RCC 7860 (cell line): ENCODE measurements at regions not wholly inside any gene's neighbourhood (a gene's known extent, or its start where the extent isn't known, plus 50 kb on each side); places are given as distances from the start of the nearest gene placed in this dataset.
"Not testable (repeated sequence)": the region's sequence is repeated elsewhere in the genome, so short reads cannot be mapped to it uniquely, and the experiment has no call there.

Experiments used
- DNase-seq: peaks from one replicate; pipeline ENCODE4 v3.0.0-alpha.2; 2015; ENCODE audit warnings: low spot score
- FAIRE-seq: peaks from 2 replicates; lab custom pipeline; 2012; peaks lifted over from hg19 to GRCh38; lab: Jason Lieb, UNC

DNA sequence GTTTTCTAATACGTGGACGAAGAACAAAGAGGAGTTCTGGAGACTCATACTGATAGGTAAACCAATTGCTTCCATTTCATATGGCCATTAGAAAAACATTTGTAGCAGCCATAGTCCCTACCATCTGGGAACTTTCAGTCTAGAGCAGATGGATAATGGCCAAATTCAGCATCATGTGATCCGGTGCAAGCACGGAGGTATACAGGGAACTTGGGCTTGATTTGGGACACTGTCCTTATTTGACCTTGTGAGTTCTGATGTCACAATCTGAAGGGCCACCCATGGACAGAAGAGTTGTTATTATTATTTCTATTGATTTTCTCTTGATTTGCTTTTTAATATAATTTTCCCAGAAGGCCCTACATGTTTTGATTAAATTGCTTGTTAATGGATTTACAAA lies 154.6 kb upstream of the ZNF267 start:
- no peak for FAIRE-seq

DNA sequence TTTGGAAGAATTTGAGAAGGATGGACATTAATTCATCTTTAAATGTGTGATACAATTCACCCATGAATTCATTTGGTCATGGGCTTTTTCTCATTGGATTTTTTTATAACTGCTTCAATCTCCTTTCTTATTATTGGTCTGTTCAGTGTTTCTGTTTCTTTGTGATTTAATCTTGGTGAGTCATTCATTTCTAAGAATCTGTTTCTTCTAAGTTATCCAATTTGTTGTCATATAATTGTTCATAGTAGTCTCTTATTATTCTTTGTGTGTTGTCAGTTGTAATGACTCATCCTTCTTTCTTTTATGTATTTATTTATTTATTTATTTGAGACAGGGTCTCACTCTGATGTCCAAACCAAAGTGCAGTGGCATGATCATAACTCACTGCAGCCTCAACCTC lies 146.1 kb upstream of the ZNF267 start:
- DNase-seq, result no peak
- FAIRE-seq, result no peak

More for the DNA sequence above, 154.6 kb upstream of the ZNF267 start:
- no peak for DNase-seq

DNA sequence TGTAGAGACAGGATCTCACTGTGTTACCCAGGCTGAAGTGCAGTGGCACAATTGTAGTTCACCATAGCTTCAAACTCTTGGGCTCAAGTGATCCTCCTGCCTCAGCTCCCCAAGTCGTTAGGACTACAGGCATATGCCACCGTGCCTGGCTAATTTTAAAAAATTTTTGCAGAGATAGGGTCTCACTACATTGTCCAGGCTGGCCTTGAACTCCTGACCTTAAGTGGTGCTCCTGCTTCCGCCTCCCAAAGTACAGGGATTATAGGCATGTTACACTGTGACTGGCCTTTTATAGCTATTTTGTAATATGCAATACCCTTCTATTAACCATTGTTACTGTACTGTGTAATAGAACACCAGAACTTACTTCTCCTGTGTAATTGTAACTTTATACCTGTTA lies 139.3 kb upstream of the ZNF267 start:
- DNase-seq (no peak), FAIRE-seq (no peak)

DNA sequence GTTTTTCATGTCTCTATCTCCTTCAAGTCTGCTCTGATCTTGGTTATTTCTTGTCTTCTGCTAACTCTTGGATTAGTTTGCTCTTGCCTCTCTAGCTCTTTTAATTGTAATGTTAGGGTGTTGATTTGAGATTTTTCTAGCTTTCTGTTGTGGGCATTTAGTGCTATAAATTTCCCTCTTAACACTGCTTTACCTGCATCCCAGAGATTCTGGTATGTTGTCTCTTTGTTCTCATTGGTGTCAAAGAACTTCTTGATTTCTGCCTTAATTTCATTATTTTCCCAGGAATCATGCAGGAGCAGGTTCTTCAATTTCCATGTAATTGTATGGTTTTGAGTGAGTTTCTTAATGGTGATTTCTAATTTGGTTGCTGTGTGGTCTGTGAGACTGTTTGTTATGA lies 128.5 kb upstream of the ZNF267 start:
- not testable (repeated sequence) for FAIRE-seq, DNase-seq

DNA sequence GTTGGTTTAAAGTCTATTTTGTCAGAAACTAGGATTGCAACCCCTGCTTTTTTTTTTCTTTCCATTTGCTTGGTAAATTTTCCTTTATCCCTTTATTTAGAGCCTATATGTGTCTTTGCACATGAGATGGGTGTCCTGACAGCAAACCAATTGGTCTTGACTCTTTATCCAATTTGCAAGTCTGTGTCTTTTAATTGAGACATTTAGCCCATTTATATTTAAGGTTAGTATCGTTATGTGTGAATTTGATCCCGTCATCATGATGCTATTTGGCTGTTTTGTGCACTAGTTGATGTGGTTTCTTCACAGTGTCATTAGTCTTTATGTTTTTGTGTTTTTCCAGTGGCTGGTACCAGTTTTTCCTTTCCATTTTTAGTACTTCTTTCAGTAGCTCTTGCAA lies 127.7 kb upstream of the ZNF267 start:
- no peak for DNase-seq
- no peak for FAIRE-seq

DNA sequence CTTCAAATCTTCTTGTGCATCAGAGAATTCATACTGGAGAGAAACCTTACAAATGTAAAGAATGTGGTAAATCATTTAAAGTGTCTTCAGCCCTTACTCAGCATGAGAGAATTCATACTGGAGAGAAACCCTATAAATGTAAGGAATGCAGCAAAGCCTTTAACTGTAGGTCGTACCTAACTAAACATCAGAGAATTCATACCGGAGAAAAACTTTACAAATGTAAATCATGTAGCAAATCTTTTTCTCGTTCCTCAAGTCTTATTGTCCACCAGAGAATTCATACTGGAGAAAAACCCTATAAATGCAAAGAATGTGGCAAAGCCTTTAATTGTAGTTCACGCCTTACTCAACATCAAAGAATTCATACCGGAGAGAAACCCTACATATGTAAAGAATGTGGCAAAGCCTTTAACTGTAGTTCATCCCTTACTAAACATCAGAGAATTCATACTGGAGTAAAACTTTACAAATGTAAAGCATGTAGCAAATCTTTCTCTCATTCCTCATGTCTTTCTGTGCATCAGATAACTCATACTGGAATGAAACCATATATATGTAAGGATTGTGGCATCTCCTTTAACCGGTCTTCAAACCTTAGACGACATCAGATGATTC lies 118.5 kb upstream of the ZNF267 start:
- no peak for FAIRE-seq
- DNase-seq, result no peak

DNA sequence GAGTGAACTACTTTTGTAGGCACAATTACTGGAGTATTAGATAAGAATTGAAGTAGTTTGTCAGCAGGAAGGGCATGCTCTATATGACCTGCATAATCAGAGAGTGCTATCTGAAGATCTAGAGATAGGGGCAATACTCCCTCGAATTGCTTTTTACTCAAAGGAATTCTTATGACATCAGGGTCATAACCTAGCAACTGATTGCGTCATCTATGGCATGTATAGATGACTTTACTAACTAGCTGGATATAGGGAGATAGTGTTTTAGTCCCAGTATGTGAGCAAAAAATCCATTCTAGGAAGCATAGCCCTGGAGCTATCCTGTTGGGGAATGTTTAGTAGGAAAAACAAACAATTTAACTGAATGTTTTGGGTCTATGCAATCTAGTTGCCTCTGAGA lies 109.5 kb upstream of the ZNF267 start:
- DNase-seq, result no peak
- FAIRE-seq, result no peak

DNA sequence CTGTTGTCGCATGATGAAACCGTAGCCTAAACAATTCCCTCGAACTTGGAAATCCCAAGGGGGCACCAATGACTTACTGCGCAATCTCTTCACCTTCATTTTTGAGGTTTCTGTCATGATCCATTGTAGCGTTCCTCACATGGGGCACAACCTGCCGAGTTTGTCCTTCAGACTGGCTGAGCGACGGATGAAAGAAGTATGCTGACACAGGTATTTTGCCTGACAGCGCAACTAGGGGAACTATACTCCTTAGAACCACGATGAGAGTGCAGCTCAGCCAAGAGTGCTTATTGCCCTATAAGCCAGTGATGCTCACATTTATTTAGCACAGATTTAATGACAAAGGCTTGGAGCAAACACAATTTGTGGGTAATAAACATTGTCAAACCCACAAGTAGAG lies 106.3 kb upstream of the ZNF267 start:
- no peak for DNase-seq
- FAIRE-seq, result no peak

DNA sequence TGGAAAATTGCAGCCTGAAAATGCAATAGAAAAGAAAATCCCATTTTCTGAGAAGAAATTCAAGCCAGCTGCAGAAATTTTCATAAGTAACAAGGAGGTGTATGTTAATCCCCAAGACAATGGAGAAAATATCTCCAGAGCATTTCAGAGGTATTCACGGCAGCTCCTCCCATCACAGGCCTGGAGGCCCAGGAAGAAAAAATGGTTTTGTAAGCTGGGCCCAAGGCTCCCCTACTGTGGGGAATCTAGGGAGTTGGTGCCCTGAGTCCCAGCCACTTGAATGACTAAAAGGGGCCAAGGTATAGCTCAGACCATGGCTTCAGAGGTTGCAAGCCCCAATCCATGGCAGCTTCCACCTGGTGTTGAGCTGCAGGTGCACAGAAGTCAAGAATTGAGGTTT lies 93.3 kb upstream of the ZNF267 start:
- FAIRE-seq (no peak), DNase-seq (no peak)

DNA sequence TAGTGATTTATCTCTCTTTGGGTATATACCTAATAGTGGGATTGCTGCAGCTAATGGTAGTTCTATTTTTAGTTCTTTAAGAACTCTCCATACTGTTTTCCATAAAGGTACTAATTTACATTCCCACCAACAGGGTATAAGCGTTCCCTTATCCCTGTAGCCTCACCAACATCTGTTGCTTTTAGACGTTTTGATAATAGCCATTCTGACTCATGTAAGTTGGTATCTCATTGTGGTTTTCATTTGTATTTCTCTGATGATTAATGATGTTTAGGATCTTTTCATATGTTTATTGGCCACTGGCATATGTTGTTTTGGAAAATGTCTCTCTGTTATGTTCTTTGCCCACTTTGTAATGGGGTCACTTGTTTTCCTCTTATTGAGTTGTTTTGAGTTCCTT lies 88.5 kb upstream of the ZNF267 start:
- FAIRE-seq, result no peak

DNA sequence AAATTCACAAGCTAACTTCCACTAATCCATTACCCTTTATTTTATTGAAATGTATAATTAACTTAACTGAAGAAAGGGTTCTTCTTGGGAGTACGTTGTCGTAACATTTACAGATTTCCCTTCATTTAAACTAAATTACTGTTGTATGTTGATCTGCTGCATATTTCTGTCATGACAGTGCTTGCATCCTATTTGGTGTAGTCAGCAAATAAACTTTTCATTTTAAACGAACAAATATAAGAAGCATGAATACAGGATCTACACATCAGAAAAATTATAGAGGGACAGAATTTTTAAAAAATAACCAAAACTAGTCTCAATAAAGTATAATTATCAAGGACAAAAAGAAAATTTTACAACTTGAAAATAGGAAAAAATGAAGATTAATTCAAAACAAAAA lies 66.5 kb upstream of the ZNF267 start:
- DNase-seq (no peak), FAIRE-seq (no peak)

More for the DNA sequence above, 88.5 kb upstream of the ZNF267 start:
- no peak for DNase-seq

DNA sequence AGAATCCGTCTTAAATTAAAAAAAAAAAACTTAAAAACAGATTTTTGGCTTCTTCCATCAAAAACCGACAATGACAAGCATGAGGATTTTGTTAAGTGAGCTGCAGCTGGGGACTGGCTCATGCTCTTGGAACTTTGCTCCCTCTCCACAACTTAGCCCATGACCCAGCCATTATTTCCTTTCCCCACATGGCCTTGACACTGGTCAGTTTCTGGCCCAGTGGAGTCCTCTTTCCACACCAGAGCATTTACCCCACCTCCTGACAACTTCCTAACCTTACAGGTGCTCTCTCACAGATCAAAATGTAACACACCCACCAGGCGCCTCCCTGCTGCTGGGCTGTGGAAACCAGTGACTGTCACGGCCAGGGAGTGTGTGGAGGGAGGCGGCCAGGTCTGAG lies 62.7 kb upstream of the ZNF267 start:
- no peak for DNase-seq
- no peak for FAIRE-seq

DNA sequence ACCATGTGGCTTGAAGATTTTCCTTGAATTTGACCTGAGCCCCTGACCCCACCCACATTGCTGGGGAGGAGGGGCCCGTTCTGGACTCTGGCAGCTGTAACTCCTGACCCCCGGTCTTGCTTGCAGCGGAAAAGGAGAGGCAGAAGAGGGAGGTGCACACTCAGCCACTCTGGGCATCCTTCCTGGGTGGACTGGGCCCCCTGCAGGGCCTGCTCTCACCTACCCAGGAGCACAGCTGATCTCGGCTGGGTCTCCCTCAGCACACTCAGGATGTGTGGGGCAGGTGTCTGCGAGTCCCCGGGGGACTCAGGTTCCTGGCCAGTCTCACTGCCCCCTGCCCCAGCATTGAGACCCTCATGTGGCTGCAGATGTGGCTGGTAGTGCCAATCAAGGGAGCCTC lies 57.5 kb upstream of the ZNF267 start:
- not testable (repeated sequence) for DNase-seq, FAIRE-seq

DNA sequence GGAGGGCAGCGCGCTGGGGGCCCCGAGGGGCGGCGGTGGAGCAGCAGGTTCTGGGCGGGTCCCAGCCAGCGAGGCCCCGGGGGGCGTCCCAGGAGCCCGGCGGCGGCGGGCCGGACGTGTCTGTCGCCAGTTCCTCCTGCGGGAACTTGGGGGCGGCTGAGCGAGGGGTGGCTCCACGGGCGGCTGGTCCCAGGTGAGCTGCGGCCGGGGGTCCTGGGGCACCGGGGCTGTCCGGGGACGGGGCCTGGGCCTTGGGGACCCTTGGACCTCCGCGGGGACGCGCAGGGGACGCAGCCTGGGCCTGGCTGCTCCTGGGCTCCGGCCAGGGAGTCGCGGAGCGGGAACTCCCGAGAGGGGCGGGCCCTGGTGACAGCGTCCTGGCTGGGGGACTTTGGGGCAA lies 54.2 kb upstream of the ZNF267 start:
- no peak for FAIRE-seq
- no peak for DNase-seq

DNA sequence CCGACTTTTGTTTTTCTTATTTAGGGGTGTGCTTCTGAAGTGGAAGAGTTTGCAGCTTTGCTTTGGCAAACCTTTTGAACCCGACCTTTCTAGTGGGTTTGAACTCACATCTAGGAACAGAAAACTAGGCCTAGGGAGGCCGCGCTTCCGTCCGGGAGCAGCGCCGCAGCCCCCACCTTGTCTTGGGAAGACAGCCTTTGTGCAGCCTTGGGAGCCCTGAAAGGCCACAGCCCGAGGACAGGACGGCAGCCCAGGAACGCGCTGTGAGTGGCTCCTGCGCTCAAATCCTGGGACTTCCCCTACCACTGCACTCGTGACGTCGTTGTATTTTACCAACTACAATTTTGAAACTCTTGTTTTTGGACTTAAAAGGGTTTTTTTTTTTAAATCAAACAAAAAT lies 53.7 kb upstream of the ZNF267 start:
- FAIRE-seq, result no peak

More for the DNA sequence above, 53.7 kb upstream of the ZNF267 start:
- DNase-seq, result no peak
